Skeletal muscle tissue (tissue), 3 donors: ENCODE measurements at regions not wholly inside any gene's neighbourhood (a gene's known extent, or its start where the extent isn't known, plus 50 kb on each side); places are given as distances from the start of the nearest gene placed in this dataset.

Experiments used
- H3K27ac ChIP-seq: one replicate; pipeline ENCODE4 v1.7.0; 2013; ENCODE audit warnings: mild to moderate bottlenecking, low read depth, low read length, inconsistent platforms
- H3K27me3 ChIP-seq, 3 donors: one replicate each; pipeline ENCODE4 v1.7.0; 2013; ENCODE audit warnings: low read length in 3 of 3; ENCODE audit not compliant: control insufficient read depth in 3 of 3, insufficient read depth in 3 of 3
- H3K36me3 ChIP-seq, 3 donors: one replicate each; pipeline ENCODE4 v1.7.0; 2013; ENCODE audit warnings: low read length in 3 of 3; ENCODE audit not compliant: control insufficient read depth in 3 of 3, insufficient read depth in 3 of 3
- H3K4me1 ChIP-seq, 3 donors: one replicate each; pipeline ENCODE4 v1.7.0; 2013; ENCODE audit warnings: low read length in 3 of 3, mild to moderate bottlenecking in 3 of 3; ENCODE audit not compliant: control insufficient read depth in 3 of 3, insufficient read depth in 3 of 3
- H3K4me3 ChIP-seq, 3 donors: one replicate each; pipeline ENCODE4 v1.7.0; 2013; ENCODE audit warnings: low read length in 3 of 3
- H3K9ac ChIP-seq, 3 donors: one replicate each; pipeline ENCODE4 v1.7.0; 2013; ENCODE audit warnings: low read length in 3 of 3, mild to moderate bottlenecking in 3 of 3, moderate library complexity in 2 of 3, low read depth in 1 of 3
- H3K9me3 ChIP-seq, 3 donors: one replicate each; pipeline ENCODE4 v1.7.0; 2013; ENCODE audit warnings: low read length in 3 of 3; ENCODE audit not compliant: control insufficient read depth in 3 of 3
- donor health status: Osteomylitis.

DNA sequence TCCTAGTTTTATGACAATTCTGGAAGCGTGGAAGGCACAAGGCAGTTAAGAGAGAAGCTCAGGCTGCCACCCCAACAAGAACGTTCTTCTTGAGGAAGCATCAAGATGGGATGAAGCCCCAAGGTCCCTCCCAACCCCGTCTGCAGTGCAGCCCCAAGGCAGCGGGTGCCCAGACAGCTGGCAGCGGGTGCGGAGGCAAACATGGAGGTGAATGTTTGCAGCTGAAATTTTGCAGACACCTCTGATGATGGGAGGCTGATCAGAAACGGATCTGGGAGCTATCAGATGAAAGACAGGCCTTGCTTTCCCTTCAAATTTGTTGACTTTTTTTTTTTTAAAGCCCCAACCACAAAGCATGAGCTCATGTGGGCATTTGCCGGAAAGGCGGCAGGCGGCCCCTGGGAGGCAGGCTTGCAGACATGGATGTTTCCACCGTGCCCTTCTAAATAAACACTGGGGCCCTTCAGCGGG lies 230.7 kb upstream of the RTL1 start:
- no peak overlapping the region for H3K4me3 ChIP-seq
- H3K4me1 ChIP-seq: no peaks in the 10 kb centered on the region
- H3K9me3 ChIP-seq: peaks cover 0 to 2% (median 2%) of the 10 kb centered on the region in 3 donors
- no peak overlapping the region for H3K27ac ChIP-seq
- no peaks in the 10 kb centered on the region for H3K36me3 ChIP-seq
- peaks cover 0 to 29% (median 4%) of the 10 kb centered on the region in 3 donors for H3K27me3 ChIP-seq
- no peak overlapping the region for H3K9ac ChIP-seq

GRCh38 chr14:101134851-101135433 lies 231.4 kb upstream of the RTL1 start:
- H3K27ac ChIP-seq: no peak overlapping the region
- peaks cover 0 to 27% (median 4%) of the 10 kb centered on the region in 3 donors for H3K27me3 ChIP-seq
- H3K4me3 ChIP-seq: no peak overlapping the region
- no peaks in the 10 kb centered on the region for H3K4me1 ChIP-seq
- H3K9ac ChIP-seq: no peak overlapping the region
- H3K36me3 ChIP-seq: no peaks in the 10 kb centered on the region
- peaks cover 0 to 2% (median 2%) of the 10 kb centered on the region in 3 donors for H3K9me3 ChIP-seq

DNA sequence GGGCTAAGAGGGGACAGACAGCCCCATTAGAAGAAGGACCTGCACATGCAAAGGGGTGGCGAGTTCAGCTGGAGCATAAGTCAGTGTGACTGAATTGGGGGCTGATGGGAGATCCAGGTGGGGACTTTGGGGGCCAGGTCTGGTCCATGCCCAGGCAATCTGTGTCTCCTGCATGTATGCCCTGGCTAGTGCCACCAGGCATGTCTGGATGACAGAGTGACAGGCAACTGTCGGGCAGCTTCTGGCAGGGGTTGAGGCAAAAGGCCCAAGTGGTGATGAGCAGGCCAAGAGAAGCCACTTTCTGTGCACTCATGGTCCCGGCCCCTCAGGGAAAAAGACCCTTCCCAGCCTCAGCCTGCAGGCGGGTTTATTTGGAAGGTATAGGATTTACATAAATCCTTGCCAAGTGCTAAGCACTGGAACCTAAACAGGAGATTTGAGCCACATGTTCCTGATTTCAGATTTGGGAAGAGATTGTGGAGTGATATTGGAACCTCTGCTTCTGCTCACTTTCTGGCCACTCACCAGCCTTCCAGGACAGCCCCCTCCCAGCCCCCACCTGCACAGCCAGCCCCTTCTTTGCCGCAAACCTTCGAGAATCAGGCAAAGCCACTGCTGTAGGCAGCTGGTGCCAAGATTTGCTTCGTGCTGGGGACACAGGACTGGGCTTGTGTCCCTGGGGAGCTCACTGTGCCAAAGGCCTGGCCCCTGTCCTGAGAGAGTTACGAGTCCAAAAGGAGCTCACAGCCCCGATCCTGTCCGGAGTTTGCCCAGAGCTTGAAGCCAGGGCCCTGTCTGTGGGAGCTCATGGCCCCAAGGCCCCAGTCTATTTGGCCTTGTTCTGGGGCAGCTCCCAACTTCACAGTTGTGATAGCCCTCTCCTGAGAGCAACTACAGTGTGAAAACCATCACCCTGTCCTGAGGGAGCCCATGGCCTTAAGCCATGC lies 232.5 kb upstream of the RTL1 start:
- no peaks in the 10 kb centered on the region for H3K36me3 ChIP-seq
- no peak overlapping the region for H3K9ac ChIP-seq
- H3K4me3 ChIP-seq: no peak overlapping the region
- H3K4me1 ChIP-seq: no peaks in the 10 kb centered on the region
- no peak overlapping the region for H3K27ac ChIP-seq
- peaks cover 2 to 4% (median 2%) of the 10 kb centered on the region in 3 donors for H3K9me3 ChIP-seq
- peaks cover 0 to 23% (median 4%) of the 10 kb centered on the region in 3 donors for H3K27me3 ChIP-seq

DNA sequence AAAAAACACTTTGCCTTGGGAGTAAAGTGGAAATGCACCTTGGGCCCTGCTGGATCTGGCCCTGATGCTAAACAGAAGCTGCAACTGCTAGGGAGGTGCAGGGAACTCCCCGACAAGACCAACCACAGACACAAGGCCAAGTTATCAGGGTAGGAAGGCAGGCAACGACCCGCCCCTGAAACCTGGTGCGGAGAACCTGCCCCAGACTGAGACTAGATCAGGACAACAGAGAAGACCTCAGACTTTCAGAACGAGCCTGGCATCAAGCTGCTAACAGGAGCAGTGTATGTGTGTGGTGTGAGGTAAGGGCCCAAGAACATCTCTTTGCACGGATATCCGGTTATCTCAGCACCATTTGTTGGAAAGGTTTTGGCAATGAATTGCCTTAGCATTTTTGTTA lies 233.7 kb upstream of the RTL1 start:
- H3K4me1 ChIP-seq: no peaks in the 10 kb centered on the region
- H3K27ac ChIP-seq: no peak overlapping the region
- no peaks in the 10 kb centered on the region for H3K36me3 ChIP-seq
- no peak overlapping the region for H3K9ac ChIP-seq
- H3K27me3 ChIP-seq: peaks cover 0 to 17% (median 4%) of the 10 kb centered on the region in 3 donors
- H3K9me3 ChIP-seq: peaks cover 2 to 4% (median 4%) of the 10 kb centered on the region in 3 donors
- no peak overlapping the region for H3K4me3 ChIP-seq

- H3K9me3 ChIP-seq: peaks cover 0 to 7% (median 0%) of the 10 kb centered on the region in 3 donors
- H3K9ac ChIP-seq: no peak overlapping the region
- no peaks in the 10 kb centered on the region for H3K36me3 ChIP-seq
- H3K4me1 ChIP-seq: no peaks in the 10 kb centered on the region
- peaks cover 0 to 21% (median 3%) of the 10 kb centered on the region in 3 donors for H3K27me3 ChIP-seq
- no peak overlapping the region for H3K4me3 ChIP-seq
- no peak overlapping the region for H3K27ac ChIP-seq
Observed at GRCh38 chr14:101147848-101148247, 244.3 kb upstream of the RTL1 start.

- H3K9me3 ChIP-seq: peaks cover 0 to 7% (median 0%) of the 10 kb centered on the region in 3 donors
- no peaks in the 10 kb centered on the region for H3K36me3 ChIP-seq
- H3K27me3 ChIP-seq: peaks cover 0 to 26% (median 3%) of the 10 kb centered on the region in 3 donors
- H3K9ac ChIP-seq: no peak overlapping the region
- no peak overlapping the region for H3K27ac ChIP-seq
- H3K4me3 ChIP-seq: no peak overlapping the region
- no peaks in the 10 kb centered on the region for H3K4me1 ChIP-seq
Observed at GRCh38 chr14:101150039-101150610, 246.6 kb upstream of the RTL1 start.

DNA sequence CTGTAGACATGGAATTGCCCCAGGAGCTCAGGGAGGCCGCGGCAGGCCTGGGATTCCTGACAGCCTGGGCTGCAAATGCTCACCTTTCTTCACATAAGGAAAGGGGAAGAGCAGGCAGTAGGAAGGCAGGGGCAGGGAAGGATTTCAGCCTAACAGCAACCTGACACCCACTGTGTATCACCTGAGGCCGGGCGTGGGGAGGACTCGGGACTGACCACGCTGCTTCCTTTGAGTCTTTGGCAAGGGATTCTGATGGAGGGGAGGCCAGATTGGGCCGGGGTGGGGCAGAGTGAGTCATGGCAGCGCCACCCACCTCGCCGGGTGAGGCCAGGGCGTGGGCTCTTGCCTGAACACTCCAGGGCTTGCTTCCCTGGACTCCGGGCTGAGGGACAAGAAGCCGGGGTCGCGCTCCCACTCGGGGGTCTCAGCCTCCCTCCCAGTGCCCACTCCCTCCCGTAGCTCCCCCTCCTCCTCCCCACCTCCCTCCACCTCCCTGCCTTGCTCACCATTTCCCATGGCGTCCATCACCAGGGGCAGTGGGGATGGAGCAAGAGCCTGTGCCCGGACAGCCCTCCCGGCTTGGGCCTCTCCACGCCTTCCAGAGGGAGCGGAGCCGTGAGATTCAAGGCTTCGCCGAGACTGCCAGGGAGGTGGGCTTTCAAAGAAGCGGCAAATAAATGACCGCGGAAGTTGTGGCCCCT lies 247.9 kb upstream of the RTL1 start:
- no peak overlapping the region for H3K4me3 ChIP-seq
- no peak overlapping the region for H3K27ac ChIP-seq
- H3K9me3 ChIP-seq: peaks cover 0 to 5% (median 0%) of the 10 kb centered on the region in 3 donors
- no peaks in the 10 kb centered on the region for H3K36me3 ChIP-seq
- no peaks in the 10 kb centered on the region for H3K4me1 ChIP-seq
- peaks cover 0 to 26% (median 3%) of the 10 kb centered on the region in 3 donors for H3K27me3 ChIP-seq
- no peak overlapping the region for H3K9ac ChIP-seq

- Histone ChIP-seq H3K9ac (no peak overlapping the region), H3K36me3 (no peaks in the 10 kb centered on the region), H3K27ac (no peak overlapping the region), H3K9me3 (peaks cover 0 to 5% (median 0%) of the 10 kb centered on the region in 3 donors), H3K4me3 (no peak overlapping the region), H3K4me1 (no peaks in the 10 kb centered on the region), H3K27me3 (peaks cover 0 to 26% (median 3%) of the 10 kb centered on the region in 3 donors)
Observed at GRCh38 chr14:101151927-101152305, 248.4 kb upstream of the RTL1 start.

DNA sequence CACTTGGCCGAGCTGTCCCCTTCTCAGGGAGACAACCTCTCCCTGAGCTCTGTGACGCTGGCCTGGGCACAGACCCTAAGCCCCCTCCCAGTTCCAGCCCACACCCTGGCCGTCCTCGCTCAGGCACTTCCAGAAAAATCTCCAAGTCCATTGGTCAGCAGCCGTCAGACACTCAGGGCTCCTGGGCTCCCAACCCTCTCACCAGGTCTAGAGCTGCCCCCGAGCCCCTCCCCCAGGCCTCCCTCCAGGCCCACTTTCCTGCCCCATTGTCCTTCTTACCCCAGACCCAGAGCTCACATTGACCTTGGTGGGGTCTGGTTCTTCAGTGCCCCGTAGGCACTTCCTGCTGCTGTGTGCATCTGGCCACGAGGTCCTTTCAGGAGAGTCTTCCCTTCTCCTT lies 249.3 kb upstream of the RTL1 start:
- Histone ChIP-seq H3K4me3 (no peak overlapping the region), H3K9me3 (peaks cover 0 to 1% (median 0%) of the 10 kb centered on the region in 3 donors), H3K27ac (no peak overlapping the region), H3K27me3 (peaks cover 0 to 26% (median 3%) of the 10 kb centered on the region in 3 donors), H3K4me1 (no peaks in the 10 kb centered on the region), H3K36me3 (no peaks in the 10 kb centered on the region), H3K9ac (no peak overlapping the region)
